SK-N-SH (cell line): ENCODE measurements at regions not wholly inside any gene's neighbourhood (a gene's known extent, or its start where the extent isn't known, plus 50 kb on each side); places are given as distances from the start of the nearest gene placed in this dataset.

ENCODE experiments used
- CTCF ChIA-PET: fragments of 300-600, 350-600 bp; formaldehyde crosslinking; extraction: SDS; loops from one replicate; lab custom pipeline; 2021; lab: Yijun Ruan, JAX
- POLR2A ChIA-PET: fragments of 350-600 bp; sonication (Branson Sonifier 250); formaldehyde crosslinking; extraction: SDS; loops from one replicate; lab custom pipeline; 2020; ENCODE audit warnings: antibody characterized with exemption, inconsistent platforms; lab: Yijun Ruan, JAX
- DNase-seq: peaks from one replicate; pipeline ENCODE4 v3.0.0; 2012
- H2AFZ ChIP-seq: fragments of 200-600 bp; sonication (generic); 2 replicates; pipeline ENCODE4 v1.8.1; 2016; ENCODE audit warnings: antibody characterized with exemption, mild to moderate bottlenecking, low read depth
- H3F3A ChIP-seq: fragments of 200-600 bp; sonication (generic); replicated peaks from 2 replicates; pipeline ENCODE3; 2016; ENCODE audit warnings: antibody characterized with exemption, mild to moderate bottlenecking; ENCODE audit not compliant: insufficient read depth
- H3K27ac ChIP-seq, 2 experiments: fragments of 200-500 bp in 1 of 2; fragments of 200-600 bp in 1 of 2; sonication (Bioruptor generic) in 1 of 2; sonication (generic), shearing (Covaris generic) in 1 of 2; 2 replicates each; pipeline versions ENCODE4 v1.5.1 to v1.6.1; 2014 to 2016; ENCODE audit warnings: low read depth in 2 of 2, inconsistent platforms in 1 of 2, low read length in 1 of 2, mild to moderate bottlenecking in 1 of 2, mixed read lengths in 1 of 2
- H3K27me3 ChIP-seq: fragments of 200-600 bp; sonication (generic), shearing (Covaris generic); 2 replicates; pipeline ENCODE4 v1.6.1; 2016; ENCODE audit warnings: mixed run types; ENCODE audit not compliant: insufficient read depth
- H3K36me3 ChIP-seq, 2 experiments: fragments of 200-500 bp in 1 of 2; fragments of 200-600 bp in 1 of 2; sonication (Bioruptor generic) in 1 of 2; sonication (generic) in 1 of 2; replicated peaks in 1 of 2; 2 replicates each; pipeline versions ENCODE3 to v1.5.1; 2014 to 2016; ENCODE audit warnings: low read length in 1 of 2, mild to moderate bottlenecking in 1 of 2; ENCODE audit not compliant: insufficient read depth in 2 of 2, control insufficient read depth in 1 of 2
- H3K4me1 ChIP-seq, 2 experiments: fragments of 200-500 bp in 1 of 2; fragments of 200-600 bp in 1 of 2; sonication (Bioruptor generic) in 1 of 2; sonication (generic), shearing (Covaris generic) in 1 of 2; 2 replicates each; pipeline versions ENCODE4 v1.5.1 to v1.6.1; 2014 to 2016; ENCODE audit warnings: low read depth in 1 of 2, low read length in 1 of 2, mixed run types in 1 of 2; ENCODE audit not compliant: insufficient read depth in 2 of 2, control insufficient read depth in 1 of 2
- H3K4me2 ChIP-seq: fragments of 200-600 bp; sonication (generic), shearing (Covaris generic); 2 replicates; pipeline ENCODE4 v1.6.1; 2017; ENCODE audit warnings: mixed run types
- H3K4me3 ChIP-seq, 2 experiments: fragments of 200-500 bp in 1 of 2; fragments of 200-600 bp in 1 of 2; sonication (Bioruptor generic) in 1 of 2; sonication (generic), shearing (Covaris generic) in 1 of 2; 2 replicates each; pipeline versions ENCODE4 v1.5.1 to v1.8.1; 2014 to 2016; ENCODE audit warnings: low read depth in 2 of 2, inconsistent platforms in 1 of 2, low read length in 1 of 2, mild to moderate bottlenecking in 1 of 2, mixed read lengths in 1 of 2, moderate library complexity in 1 of 2
- H3K79me2 ChIP-seq: fragments of 200-600 bp; sonication (generic); 2 replicates; pipeline ENCODE4 v1.8.1; 2017; ENCODE audit warnings: mild to moderate bottlenecking; ENCODE audit not compliant: insufficient read depth
- H3K9ac ChIP-seq: fragments of 200-600 bp; sonication (generic); 2 replicates; pipeline ENCODE4 v1.6.1; 2017; ENCODE audit warnings: mixed run types
- H3K9me2 ChIP-seq: fragments of 200-600 bp; sonication (generic); 2 replicates; pipeline ENCODE4 v1.6.1; 2017; ENCODE audit warnings: mixed run types
- H3K9me3 ChIP-seq: fragments of 200-600 bp; sonication (generic); 2 replicates; pipeline ENCODE4 v1.6.1; 2017; ENCODE audit warnings: mixed run types, mild to moderate bottlenecking, moderate library complexity
- H4K20me1 ChIP-seq: fragments of 200-600 bp; sonication (generic); 2 replicates; pipeline ENCODE4 v1.6.1; 2017; ENCODE audit warnings: mild to moderate bottlenecking, mixed run types; ENCODE audit not compliant: insufficient read depth
- CHD2 ChIP-seq: fragments of 150-350 bp; IDR thresholded peaks from 2 replicates; pipeline ENCODE4 v1.6.1; 2018; ENCODE audit warnings: low read length; ENCODE audit not compliant: partially characterized antibody
- CTCF ChIP-seq: fragments of 200-600 bp; sonication (generic); IDR thresholded peaks from 2 replicates; pipeline ENCODE4 v1.6.1; 2017; ENCODE audit warnings: antibody characterized with exemption, mild to moderate bottlenecking, moderate library complexity
- ELF1 ChIP-seq: IDR thresholded peaks from 2 replicates; pipeline ENCODE4 v1.4.0; 2012
- EZH2phosphoT487 ChIP-seq: fragments of 200-600 bp; sonication (generic); IDR thresholded peaks from 2 replicates; pipeline ENCODE4 v1.6.1; 2017; ENCODE audit warnings: low read depth, mixed run types, mild to moderate bottlenecking, antibody characterized with exemption, moderate library complexity, borderline replicate concordance
- FOSL2 ChIP-seq: IDR thresholded peaks from 2 replicates; pipeline ENCODE4 v1.4.0; 2012; ENCODE audit warnings: low read depth, mild to moderate bottlenecking, moderate library complexity, borderline replicate concordance
- FOXJ3 ChIP-seq: sonication (generic); formaldehyde crosslinking; IDR thresholded peaks from 2 replicates; pipeline ENCODE4 v1.5.1; 2020; ENCODE audit warnings: mild to moderate bottlenecking, missing genetic modification reagents
- GATA2 ChIP-seq: sonication (generic); formaldehyde crosslinking; IDR thresholded peaks from 2 replicates; pipeline ENCODE4 v1.5.0; 2020; ENCODE audit warnings: mild to moderate bottlenecking, missing genetic modification reagents
- NFIC ChIP-seq: IDR thresholded peaks from 2 replicates; pipeline ENCODE4 v1.4.0; 2012; ENCODE audit warnings: borderline replicate concordance
- NRF1 ChIP-seq: IDR thresholded peaks from 2 replicates; pipeline ENCODE4 v1.6.1; 2012; ENCODE audit warnings: low read depth, mild to moderate bottlenecking, low read length
- PBX3 ChIP-seq: IDR thresholded peaks from 2 replicates; pipeline ENCODE4; 2012
- POLR2AphosphoS5 ChIP-seq: IDR thresholded peaks from 2 replicates; pipeline ENCODE4 v1.6.1; 2012; ENCODE audit warnings: low read depth, low read length
- RAD21 ChIP-seq: IDR thresholded peaks from 2 replicates; pipeline ENCODE4 v1.6.1; 2012; ENCODE audit warnings: mild to moderate bottlenecking, low read length
- RFX5 ChIP-seq: IDR thresholded peaks from 2 replicates; pipeline ENCODE4 v1.6.1; 2012; ENCODE audit warnings: mild to moderate bottlenecking, improper control_type of control experiment, low read length
- RXRA ChIP-seq: IDR thresholded peaks from 2 replicates; pipeline ENCODE4 v1.4.0; 2012; ENCODE audit warnings: low read depth, mild to moderate bottlenecking, borderline replicate concordance
- SMC3 ChIP-seq: IDR thresholded peaks from 2 replicates; pipeline ENCODE4 v1.6.1; 2012; ENCODE audit warnings: low read depth, low read length, improper control_type of control experiment
- TCF12 ChIP-seq: IDR thresholded peaks from 2 replicates; pipeline ENCODE4 v1.4.0; 2012
- TEAD4 ChIP-seq: IDR thresholded peaks from 2 replicates; pipeline ENCODE4 v1.4.0; 2012; ENCODE audit warnings: mild to moderate bottlenecking, borderline replicate concordance; ENCODE audit not compliant: insufficient read depth
- USF1 ChIP-seq: IDR thresholded peaks from 2 replicates; pipeline ENCODE4 v1.4.0; 2012; ENCODE audit warnings: low read depth, borderline replicate concordance
- USF2 ChIP-seq: fragments of 150-350 bp; IDR thresholded peaks from 2 replicates; pipeline ENCODE4 v1.6.1; 2017; ENCODE audit warnings: antibody characterized with exemption, low read length, low read depth, borderline replicate concordance
- WGBS: methylation state at CpG from one replicate; pipeline ENCODE4 v1.1.6; 2017; ENCODE audit warnings: low lambda C conversion rate; 5-methylcytosine and 5-hydroxymethylcytosine counted together

GRCh38 chr3:177281292-177282118, 84.2 kb upstream of the TBL1XR1 start:
- no peaks in the 10 kb centered on the region for H3K9me2 ChIP-seq
- no peak overlapping the region for H2AFZ ChIP-seq
- no peak overlapping the region for H3K4me3 ChIP-seq
- H3K4me2 ChIP-seq, result no peak overlapping the region
- no peaks in the 10 kb centered on the region for H3K27me3 ChIP-seq
- WGBS, result 83% methylated on average over 7 of the region's 7 CpGs
- TF ChIP-seq RFX5, result no peak
- TF ChIP-seq POLR2AphosphoS5, result no peak
- TF ChIP-seq GATA2 (CRISPR knock-in tag), result no peak
- no peak for TF ChIP-seq USF1
- no peak for TF ChIP-seq USF2
- no peak for TF ChIP-seq FOXJ3
- no peak for TF ChIP-seq RXRA
- TF ChIP-seq NRF1, result no peak
- no peak for TF ChIP-seq RAD21
- no peak for TF ChIP-seq TCF12
- TF ChIP-seq TEAD4, result no peak
- TF ChIP-seq EZH2phosphoT487, result no peak
- no peak for TF ChIP-seq ELF1
- no peak for TF ChIP-seq CHD2
- TF ChIP-seq PBX3, result no peak
- TF ChIP-seq NFIC, result no peak
- TF ChIP-seq CTCF, result no peak
- TF ChIP-seq FOSL2, result no peak
- TF ChIP-seq SMC3, result no peak
- no peaks in the 10 kb centered on the region for H4K20me1 ChIP-seq
- H3F3A ChIP-seq, result no peaks in the 10 kb centered on the region
- H3K27ac ChIP-seq, result no peak overlapping the region
- ChIA-PET POLR2A (no interaction called here), CTCF (no interaction called here)
- H3K9me3 ChIP-seq, result no peaks in the 10 kb centered on the region
- no peaks in the 10 kb centered on the region for H3K36me3 ChIP-seq
- H3K79me2 ChIP-seq, result no peaks in the 10 kb centered on the region
- H3K9ac ChIP-seq, result no peak overlapping the region
- no peak for DNase-seq
- peaks cover 0 to 4% of the 10 kb centered on the region in 2 experiments; a peak in 1 of 4 replicates for H3K4me1 ChIP-seq
